Transverse colon (tissue), 4 donors: ENCODE measurements at regions not wholly inside any gene's neighbourhood (a gene's known extent, or its start where the extent isn't known, plus 50 kb on each side); places are given as distances from the start of the nearest gene placed in this dataset.

ENCODE experiments used
- DNase-seq: peaks from one replicate; pipeline ENCODE4 v3.0.0-alpha.2; 2019
- H3K27ac ChIP-seq, 4 donors: fragments of 200-600 bp; sonication (generic); 2 replicates each; pipeline ENCODE4 v1.5.1; 2016 to 2018; ENCODE audit warnings: inconsistent platforms in 4 of 4
- H3K27me3 ChIP-seq: fragments of 200-600 bp; sonication (generic); 2 replicates; pipeline ENCODE4 v1.5.1; 2017; ENCODE audit warnings: inconsistent platforms
- H3K36me3 ChIP-seq, 4 donors: fragments of 200-600 bp; sonication (generic); 2 replicates each; pipeline ENCODE4 v1.5.1; 2017 to 2019; ENCODE audit warnings: inconsistent platforms in 4 of 4
- H3K4me1 ChIP-seq, 4 donors: fragments of 200-600 bp; sonication (generic); 2 replicates each; pipeline ENCODE4 v1.5.1; 2017 to 2020; ENCODE audit warnings: inconsistent platforms in 4 of 4
- H3K4me3 ChIP-seq, 4 donors: fragments of 200-600 bp; sonication (generic); 1 replicate in 1 of 4; 2 replicates in 3 of 4; pipeline versions ENCODE4 v1.5.1 to v1.6.1; 2017 to 2019; ENCODE audit warnings: inconsistent platforms in 4 of 4
- H3K9me3 ChIP-seq, 2 donors: fragments of 200-600 bp; sonication (generic); 2 replicates each; pipeline ENCODE4 v1.5.1; 2017 to 2019; ENCODE audit warnings: inconsistent platforms in 2 of 2
- EP300 ChIP-seq: sonication (generic); formaldehyde crosslinking; IDR thresholded peaks from one replicate; pipeline ENCODE4 v1.6.1; 2017; ENCODE audit warnings: antibody characterized with exemption, low read depth
- POLR2A ChIP-seq: fragments of 450-650 bp; IDR thresholded peaks from one replicate; pipeline ENCODE4 v1.6.1; 2016; ENCODE audit warnings: antibody characterized with exemption, mild to moderate bottlenecking, moderate library complexity
- POLR2AphosphoS5 ChIP-seq, 3 donors: sonication (generic); formaldehyde crosslinking; IDR thresholded peaks; one replicate each; pipeline ENCODE4 v1.6.1; 2016; ENCODE audit warnings: antibody characterized with exemption in 3 of 3
- WGBS, 2 donors: methylation state at CpG; one replicate each; pipeline ENCODE4 v1.1.5; 2018; ENCODE audit warnings: low coverage in 1 of 2; 5-methylcytosine and 5-hydroxymethylcytosine counted together
- in situ Hi-C, 4 donors: fragments of 200-750 bp; cut with MboI; loops; one replicate each; pipeline versions ENCODE4 v1.15.0 to v1.15.1; 2017; ENCODE audit warnings: low sequenced_read_pairs in 3 of 4, low pct_ligation_motif_present in 1 of 4, low pct_unique_long_range_greater_than_20kb in 1 of 4
- intact Hi-C: fragments of 100-400 bp; cut with DNase I; formaldehyde crosslinking; loops from one replicate; pipeline ENCODE4 v1.15.1; 2023; ENCODE audit warnings: low total_unique reads
- TF ChIP-seq, protein P1 (sequence below), 5 experiments: fragments of 200-600 bp in 3 of 5; fragments of 450-650 bp in 2 of 5; sonication (generic) in 3 of 5; IDR thresholded peaks; 1 replicate in 2 of 5; 2 replicates in 3 of 5; pipeline ENCODE4 v1.5.1; 2016 to 2017; ENCODE audit warnings: antibody characterized with exemption in 5 of 5, inconsistent platforms in 3 of 5, mild to moderate bottlenecking in 2 of 5, moderate library complexity in 1 of 5

- TF ChIP-seq, protein P1, sequence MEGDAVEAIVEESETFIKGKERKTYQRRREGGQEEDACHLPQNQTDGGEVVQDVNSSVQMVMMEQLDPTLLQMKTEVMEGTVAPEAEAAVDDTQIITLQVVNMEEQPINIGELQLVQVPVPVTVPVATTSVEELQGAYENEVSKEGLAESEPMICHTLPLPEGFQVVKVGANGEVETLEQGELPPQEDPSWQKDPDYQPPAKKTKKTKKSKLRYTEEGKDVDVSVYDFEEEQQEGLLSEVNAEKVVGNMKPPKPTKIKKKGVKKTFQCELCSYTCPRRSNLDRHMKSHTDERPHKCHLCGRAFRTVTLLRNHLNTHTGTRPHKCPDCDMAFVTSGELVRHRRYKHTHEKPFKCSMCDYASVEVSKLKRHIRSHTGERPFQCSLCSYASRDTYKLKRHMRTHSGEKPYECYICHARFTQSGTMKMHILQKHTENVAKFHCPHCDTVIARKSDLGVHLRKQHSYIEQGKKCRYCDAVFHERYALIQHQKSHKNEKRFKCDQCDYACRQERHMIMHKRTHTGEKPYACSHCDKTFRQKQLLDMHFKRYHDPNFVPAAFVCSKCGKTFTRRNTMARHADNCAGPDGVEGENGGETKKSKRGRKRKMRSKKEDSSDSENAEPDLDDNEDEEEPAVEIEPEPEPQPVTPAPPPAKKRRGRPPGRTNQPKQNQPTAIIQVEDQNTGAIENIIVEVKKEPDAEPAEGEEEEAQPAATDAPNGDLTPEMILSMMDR (IDR thresholded peaks at IDR 0.05) = no peak
- no peak for TF ChIP-seq EP300
- no peak for TF ChIP-seq POLR2A
- no peak for TF ChIP-seq POLR2AphosphoS5 (IDR thresholded peaks at IDR 0.05)
- DNase-seq = no peak
- intact Hi-C loops (loop anchor here (5.0 kb wide), 1 partner anchor 185 kb away; no protein-coding TSS in a partner anchor), in situ Hi-C loops (no loop called here)
- 58 to 80% methylated on average over 1 to 2 of the region's 2 CpGs for WGBS, 2 donors
- H3K27ac ChIP-seq = no peak overlapping the region
- no peak overlapping the region for H3K4me3 ChIP-seq
- no peaks in the 10 kb centered on the region for H3K27me3 ChIP-seq
- H3K36me3 ChIP-seq = no peaks in the 10 kb centered on the region
- H3K4me1 ChIP-seq = no peaks in the 10 kb centered on the region
- H3K9me3 ChIP-seq = no peaks in the 10 kb centered on the region
Observed at GRCh38 chr1:64397541-64397940, 72.4 kb upstream of the CACHD1 start.

- Histone ChIP-seq H3K4me1 (no peaks in the 10 kb centered on the region), H3K4me3 (no peak overlapping the region), H3K9me3 (no peaks in the 10 kb centered on the region), H3K27me3 (no peaks in the 10 kb centered on the region), H3K27ac (no peak overlapping the region), H3K36me3 (no peaks in the 10 kb centered on the region)
- 63 to 100% methylated on average over 1 to 5 of the region's 5 CpGs for WGBS, 2 donors
- TF ChIP-seq EP300 (no peak), POLR2A (no peak), POLR2AphosphoS5 (IDR thresholded peaks at IDR 0.05) (no peak)
- TF ChIP-seq, protein P1 (IDR thresholded peaks at IDR 0.05) = no peak
- DNase-seq = no peak
- intact Hi-C loops (loop anchor here (5.0 kb wide), 1 partner anchor 183 kb away; no protein-coding TSS in a partner anchor), in situ Hi-C loops (no loop called here)
Observed at GRCh38 chr1:64398936-64399335, 71.0 kb upstream of the CACHD1 start.

DNA sequence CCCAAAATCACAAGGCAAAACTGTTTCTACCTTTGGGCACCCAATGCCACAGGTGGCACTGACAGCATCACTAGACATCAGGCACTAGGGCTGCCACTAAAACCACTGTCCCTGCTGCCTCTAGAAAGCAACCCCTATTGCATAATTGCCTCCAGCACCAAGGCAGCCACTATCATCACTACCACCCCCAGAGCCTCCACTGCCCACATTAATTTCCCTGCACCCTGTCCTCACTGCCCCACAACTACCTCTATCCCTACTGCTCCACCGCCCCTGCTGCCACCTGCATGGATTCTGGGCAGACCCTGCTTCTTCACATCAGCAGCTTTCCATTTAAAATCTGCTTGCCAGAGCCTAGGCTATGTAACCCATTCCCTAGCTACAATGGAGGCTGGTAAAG, 68.6 kb upstream of the CACHD1 start:
- WGBS, 2 donors = 92% methylated on average over 1 of the region's 1 CpG
- no peaks in the 10 kb centered on the region for H3K9me3 ChIP-seq
- H3K27me3 ChIP-seq = no peaks in the 10 kb centered on the region
- H3K27ac ChIP-seq = no peak overlapping the region
- no peak for TF ChIP-seq POLR2A
- no peak for TF ChIP-seq EP300
- TF ChIP-seq, protein P1 (IDR thresholded peaks at IDR 0.05) = no peak
- TF ChIP-seq POLR2AphosphoS5 (IDR thresholded peaks at IDR 0.05) = no peak
- no peaks in the 10 kb centered on the region for H3K36me3 ChIP-seq
- in situ Hi-C loops = no loop called here
- intact Hi-C loops = no loop called here
- no peak overlapping the region for H3K4me3 ChIP-seq
- H3K4me1 ChIP-seq = no peaks in the 10 kb centered on the region
- DNase-seq = no peak

GRCh38 chr1:64403331-64403730, 66.6 kb upstream of the CACHD1 start:
- intact Hi-C loops = no loop called here
- no peaks in the 10 kb centered on the region for H3K9me3 ChIP-seq
- WGBS, 2 donors = 64 to 83% methylated on average over 2 to 3 of the region's 3 CpGs
- H3K4me1 ChIP-seq = no peaks in the 10 kb centered on the region
- no peak for DNase-seq
- H3K27me3 ChIP-seq = no peaks in the 10 kb centered on the region
- in situ Hi-C loops = no loop called here
- TF ChIP-seq POLR2A (no peak), EP300 (no peak), POLR2AphosphoS5 (IDR thresholded peaks at IDR 0.05) (no peak)
- TF ChIP-seq, protein P1 (IDR thresholded peaks at IDR 0.05) = no peak
- H3K27ac ChIP-seq = no peak overlapping the region
- H3K36me3 ChIP-seq = no peaks in the 10 kb centered on the region
- no peak overlapping the region for H3K4me3 ChIP-seq
